ENCODE measurements at regions not wholly inside any gene's neighbourhood (a gene's known extent, or its start where the extent isn't known, plus 50 kb on each side); places are given as distances from the start of the nearest gene placed in this dataset.

GRCh38 chr4:130335417-130336194, 1239.7 kb downstream of the C4orf33 start:
- H3K27me3 ChIP-seq (ENCODE audit: control insufficient read depth in 1 of 2, insufficient read depth in 2 of 2, low read length in 2 of 2): no peaks in the 10 kb centered on the region
- H3K36me3 ChIP-seq (ENCODE audit: insufficient read depth, low read length): no peaks in the 10 kb centered on the region
- Mint-ChIP-seq H3K4me1 (ENCODE audit: low read depth) (no peaks in the 10 kb centered on the region), H3K4me3 (no peak overlapping the region), H3K27me3 (no peaks in the 10 kb centered on the region), H3K27ac (no peak overlapping the region), H3K36me3 (ENCODE audit: low read depth) (no peaks in the 10 kb centered on the region), H3K9me3 (no peaks in the 10 kb centered on the region)
- no peaks in the 10 kb centered on the region for H3K4me1 ChIP-seq (ENCODE audit: insufficient read depth, low read length)
- POLR2A ChIA-PET: no interaction called here
- H3K9me3 ChIP-seq (ENCODE audit: control insufficient read depth in 1 of 2, insufficient read depth in 1 of 2, low read length in 2 of 2): peaks cover 0 to 3% of the 10 kb centered on the region in 2 experiments
- intact Hi-C loops (cut with DNase I, micrococcal nuclease): no loop called here
- CTCF ChIA-PET: no interaction called here
- DNase-seq (no peak), ATAC-seq (ENCODE audit: poor library complexity) (no peak)
- no peak overlapping the region for H3K4me3 ChIP-seq (ENCODE audit: low read length)
- no peak for TF ChIP-seq CTCF (IDR thresholded peaks at IDR 0.05)
- no peak overlapping the region for H3K27ac ChIP-seq (ENCODE audit: low read depth in 1 of 2, low read length in 2 of 2)

GRCh38 chr4:130336585-130337217, 1240.7 kb downstream of the C4orf33 start:
- H3K36me3 Mint-ChIP-seq (ENCODE audit: low read depth): no peaks in the 10 kb centered on the region

GRCh38 chr4:130338851-130339250, 1242.9 kb downstream of the C4orf33 start:
- peaks cover 0 to 3% of the 10 kb centered on the region in 2 experiments for H3K9me3 ChIP-seq (ENCODE audit: control insufficient read depth in 1 of 2, insufficient read depth in 1 of 2, low read length in 2 of 2)
- no peaks in the 10 kb centered on the region for H3K4me1 ChIP-seq (ENCODE audit: insufficient read depth, low read length)
- Mint-ChIP-seq H3K27ac (no peak overlapping the region), H3K27me3 (no peaks in the 10 kb centered on the region), H3K9me3 (no peaks in the 10 kb centered on the region), H3K36me3 (ENCODE audit: low read depth) (no peaks in the 10 kb centered on the region), H3K4me3 (no peak overlapping the region), H3K4me1 (ENCODE audit: low read depth) (no peaks in the 10 kb centered on the region)
- no peaks in the 10 kb centered on the region for H3K36me3 ChIP-seq (ENCODE audit: insufficient read depth, low read length)
- H3K27me3 ChIP-seq (ENCODE audit: control insufficient read depth in 1 of 2, insufficient read depth in 2 of 2, low read length in 2 of 2): no peaks in the 10 kb centered on the region
- DNase-seq (no peak), ATAC-seq (ENCODE audit: poor library complexity) (no peak)
- no peak overlapping the region for H3K4me3 ChIP-seq (ENCODE audit: low read length)
- ChIA-PET CTCF (no interaction called here), POLR2A (no interaction called here)
- no peak overlapping the region for H3K27ac ChIP-seq (ENCODE audit: low read depth in 1 of 2, low read length in 2 of 2)
- intact Hi-C loops (cut with DNase I, micrococcal nuclease): no loop called here
- no peak for TF ChIP-seq CTCF (IDR thresholded peaks at IDR 0.05)

More at GRCh38 chr4:130336585-130337217, 1240.7 kb downstream of the C4orf33 start:
- ChIA-PET POLR2A (no interaction called here), CTCF (no interaction called here)
- DNase-seq: no peak
- intact Hi-C loops (cut with DNase I, micrococcal nuclease): no loop called here
- Mint-ChIP-seq H3K27ac (no peak overlapping the region), H3K4me1 (ENCODE audit: low read depth) (no peaks in the 10 kb centered on the region), H3K27me3 (no peaks in the 10 kb centered on the region), H3K4me3 (no peak overlapping the region), H3K9me3 (no peaks in the 10 kb centered on the region)
- Histone ChIP-seq H3K27ac (ENCODE audit: low read depth in 1 of 2, low read length in 2 of 2) (no peak overlapping the region), H3K4me3 (ENCODE audit: low read length) (no peak overlapping the region), H3K27me3 (ENCODE audit: control insufficient read depth in 1 of 2, insufficient read depth in 2 of 2, low read length in 2 of 2) (no peaks in the 10 kb centered on the region), H3K4me1 (ENCODE audit: insufficient read depth, low read length) (no peaks in the 10 kb centered on the region), H3K9me3 (ENCODE audit: control insufficient read depth in 1 of 2, insufficient read depth in 1 of 2, low read length in 2 of 2) (peaks cover 0 to 3% of the 10 kb centered on the region in 2 experiments), H3K36me3 (ENCODE audit: insufficient read depth, low read length) (no peaks in the 10 kb centered on the region)
- ATAC-seq (ENCODE audit: poor library complexity): no peak
- no peak for TF ChIP-seq CTCF (IDR thresholded peaks at IDR 0.05)

All from CD4-positive, alpha-beta T cell (primary cell).